ENCODE measurements at regions not wholly inside any gene's neighbourhood (a gene's known extent, or its start where the extent isn't known, plus 50 kb on each side); places are given as distances from the start of the nearest gene placed in this dataset.

- DNase-seq = no peak
Measured at GRCh38 chr10:4568086-4568485, 257.9 kb upstream of the AKR1E2 start.

DNA sequence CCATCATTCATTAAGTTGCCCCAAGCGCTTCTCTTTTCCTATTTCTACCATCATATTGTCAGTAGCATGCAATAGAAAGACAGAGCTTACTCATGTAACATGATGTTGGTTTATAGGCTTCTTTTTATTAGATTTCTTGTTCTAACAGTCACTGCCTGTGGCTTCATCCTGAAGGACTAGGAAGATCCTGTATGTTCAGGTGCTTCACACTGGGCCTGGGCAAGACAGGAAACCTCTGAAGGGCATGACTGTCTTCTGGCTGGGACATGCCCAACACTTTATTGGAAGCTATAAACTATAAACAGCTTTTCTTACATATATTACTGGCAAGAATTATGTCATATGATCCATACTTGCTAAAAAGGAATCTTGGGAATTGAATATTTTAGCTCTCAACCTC lies 258.4 kb upstream of the AKR1E2 start:
- no peak for DNase-seq

DNA sequence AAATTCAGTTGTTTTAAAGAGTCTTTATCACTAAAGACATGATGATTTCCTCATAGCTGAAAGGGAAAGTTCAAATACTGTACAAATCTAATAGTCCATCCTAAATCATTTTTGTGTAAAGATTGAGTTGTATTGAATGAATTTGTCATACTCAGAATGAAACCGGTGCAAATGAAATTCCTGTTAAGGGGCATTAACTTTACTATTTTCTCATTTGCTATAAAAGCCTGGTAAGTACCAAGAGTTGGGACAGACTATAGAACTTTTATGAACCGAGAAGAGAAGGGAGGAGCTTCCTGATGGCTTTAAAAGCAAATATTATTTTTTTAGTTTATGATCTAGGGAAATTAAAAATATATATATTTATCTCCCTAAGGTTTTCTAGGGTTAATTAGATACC lies 260.0 kb upstream of the AKR1E2 start:
- DNase-seq = no peak

GRCh38 chr10:4561296-4561695 lies 264.7 kb upstream of the AKR1E2 start:
- DNase-seq = no peak

DNA sequence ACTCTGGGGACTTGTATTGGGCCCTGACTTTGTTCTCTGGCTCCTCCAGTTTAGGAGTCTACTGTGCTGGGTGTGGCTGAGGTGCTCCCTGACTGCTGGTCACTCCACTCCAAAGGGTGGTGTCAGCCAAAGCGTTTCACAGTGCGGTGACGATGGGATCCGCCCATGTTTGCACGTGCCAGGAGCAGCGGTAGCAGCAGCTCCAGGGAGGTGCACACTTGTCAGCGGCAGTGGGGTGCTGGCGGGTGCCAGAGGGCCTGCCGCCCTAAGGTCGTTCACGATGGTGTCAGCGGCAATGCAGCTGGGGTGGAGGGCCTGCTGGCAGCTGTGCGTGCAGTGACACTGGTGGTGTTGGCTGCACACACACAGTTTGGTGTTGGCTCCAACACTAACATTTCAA lies 268.5 kb upstream of the AKR1E2 start:
- no peak for DNase-seq

GRCh38 chr10:4556527-4556926 lies 269.5 kb upstream of the AKR1E2 start:
- no peak for DNase-seq

- no peak for DNase-seq
Measured at GRCh38 chr10:4555920-4556319, 270.1 kb upstream of the AKR1E2 start.

GRCh38 chr10:4549139-4549653 lies 276.8 kb upstream of the AKR1E2 start:
- no peak for DNase-seq

GRCh38 chr10:4546931-4547330 lies 279.1 kb upstream of the AKR1E2 start:
- no peak for DNase-seq

GRCh38 chr10:4546500-4546899 lies 279.5 kb upstream of the AKR1E2 start:
- no peak for DNase-seq

DNA sequence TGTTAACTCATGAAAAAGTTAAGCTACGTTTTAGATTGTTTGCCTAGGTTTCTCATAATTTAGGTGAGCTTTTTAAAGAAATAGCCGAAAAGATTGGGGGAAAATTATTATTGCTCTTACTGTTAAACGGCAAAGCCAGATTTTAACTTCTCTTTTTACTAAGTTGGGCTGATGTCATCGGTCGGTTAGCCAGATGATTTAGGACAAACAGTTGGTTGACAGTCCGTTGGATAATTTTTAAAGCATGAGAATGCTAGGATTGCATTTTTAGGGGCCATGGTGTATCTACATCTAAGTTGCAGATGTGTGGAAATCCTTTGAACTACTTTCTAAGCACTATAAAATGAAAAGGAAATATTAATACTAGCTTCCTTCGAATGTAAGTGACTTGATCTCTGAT lies 280.9 kb upstream of the AKR1E2 start:
- DNase-seq = no peak

DNA sequence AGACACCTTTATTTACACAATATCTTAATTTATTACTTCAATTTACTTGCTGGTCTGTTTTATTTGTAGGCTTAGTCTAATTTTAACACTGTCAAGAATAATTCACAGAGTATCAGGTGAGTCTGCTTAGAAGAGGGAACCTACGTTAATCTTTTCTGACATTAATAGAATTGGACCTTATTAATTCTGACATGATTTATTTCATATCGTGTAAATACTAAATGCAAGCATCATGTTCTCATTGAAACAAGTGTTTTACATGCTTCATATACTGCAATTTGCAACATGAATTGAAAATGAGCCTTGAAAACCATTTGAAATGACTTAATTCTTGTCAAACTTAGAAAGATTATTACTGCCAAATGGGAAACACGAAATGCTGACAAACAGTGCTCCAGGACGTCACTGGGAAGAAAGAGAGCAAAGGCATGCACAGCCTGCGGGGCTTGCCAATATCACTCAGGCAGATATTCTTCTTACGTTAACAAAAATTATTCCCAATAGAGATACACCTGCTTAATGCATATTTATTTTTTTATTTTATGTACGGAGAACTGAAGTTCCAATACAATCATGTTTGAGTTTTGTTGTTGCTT lies 282.0 kb upstream of the AKR1E2 start:
- DNase-seq = no peak

- no peak for DNase-seq
Measured at GRCh38 chr10:4541292-4541691, 284.7 kb upstream of the AKR1E2 start.

DNA sequence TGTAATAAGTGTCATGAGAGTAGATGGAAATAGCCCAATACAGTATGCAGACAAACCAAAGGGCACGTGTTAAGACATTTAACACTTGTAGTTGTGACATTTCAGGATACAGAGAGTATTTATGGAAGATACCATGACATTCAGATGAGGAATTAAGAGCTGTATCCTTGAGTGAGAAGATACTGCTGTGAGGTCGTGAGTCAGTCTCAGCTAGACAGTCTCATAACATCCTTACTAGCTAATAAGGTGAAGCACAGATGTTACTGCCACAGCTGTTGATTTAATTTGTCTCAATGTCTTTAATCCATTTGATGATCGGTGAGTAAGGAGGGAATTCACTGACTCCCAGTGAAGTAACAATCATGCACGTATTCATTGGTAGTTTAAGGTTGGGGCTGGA lies 288.0 kb upstream of the AKR1E2 start:
- no peak for DNase-seq

GRCh38 chr10:4535521-4535920 lies 290.5 kb upstream of the AKR1E2 start:
- DNase-seq = no peak

DNA sequence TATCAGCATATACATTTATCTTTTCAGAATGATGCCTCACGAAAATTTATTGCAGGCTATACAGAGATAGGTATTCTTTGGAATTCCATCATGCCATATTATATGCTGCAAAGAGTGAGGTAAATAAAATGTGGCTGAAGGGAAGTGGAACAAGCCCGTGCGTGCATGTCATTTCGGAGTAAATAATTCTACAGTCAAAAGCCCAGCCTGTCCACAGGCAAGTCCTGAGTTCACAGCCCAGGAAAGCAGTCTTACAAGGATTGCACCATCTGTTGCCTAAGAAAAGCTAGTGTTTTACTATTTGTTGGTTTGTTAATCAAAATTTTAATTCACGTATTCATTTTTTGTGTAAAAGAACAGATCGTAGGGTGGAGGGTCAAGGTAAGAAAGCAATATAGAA lies 292.4 kb upstream of the AKR1E2 start:
- no peak for DNase-seq

GRCh38 chr10:4532976-4533375 lies 293.0 kb upstream of the AKR1E2 start:
- DNase-seq = no peak

DNA sequence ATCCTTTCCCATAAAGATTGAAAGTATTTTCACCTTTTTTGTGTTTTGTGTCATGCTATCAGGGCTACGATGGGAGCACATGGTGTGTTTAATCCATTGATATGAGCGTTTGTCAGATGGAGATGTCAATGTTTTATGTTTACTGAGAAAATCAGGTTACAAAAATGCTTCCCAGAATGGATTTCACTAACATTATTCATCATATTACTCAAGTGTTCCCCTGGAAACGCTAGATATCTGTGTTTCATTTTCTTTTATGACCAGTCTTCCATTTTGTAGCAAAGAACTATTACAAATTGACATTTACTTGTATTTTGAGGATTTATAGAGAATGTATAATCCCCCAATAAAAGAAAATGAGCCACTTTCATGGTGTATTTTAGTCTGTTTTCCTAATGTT lies 293.5 kb upstream of the AKR1E2 start:
- no peak for DNase-seq

DNA sequence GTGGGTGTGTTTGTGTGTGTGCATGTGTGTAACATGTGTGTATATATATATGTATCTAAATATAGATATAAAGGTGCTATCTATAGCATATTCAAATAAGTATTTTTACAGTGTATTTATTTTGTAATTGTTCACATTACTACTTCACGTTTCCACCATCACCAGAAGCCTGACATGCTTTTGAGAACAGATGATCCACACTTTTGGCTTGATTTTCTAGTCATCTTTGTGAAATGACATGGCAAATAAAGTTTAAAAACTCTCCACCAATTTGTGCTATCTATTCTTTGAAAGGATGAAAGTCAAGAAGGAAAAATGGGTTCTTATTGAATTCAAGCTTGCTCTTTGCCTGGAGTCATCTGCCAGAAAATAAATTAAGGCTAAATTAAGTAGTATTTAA lies 294.0 kb upstream of the AKR1E2 start:
- no peak for DNase-seq

DNA sequence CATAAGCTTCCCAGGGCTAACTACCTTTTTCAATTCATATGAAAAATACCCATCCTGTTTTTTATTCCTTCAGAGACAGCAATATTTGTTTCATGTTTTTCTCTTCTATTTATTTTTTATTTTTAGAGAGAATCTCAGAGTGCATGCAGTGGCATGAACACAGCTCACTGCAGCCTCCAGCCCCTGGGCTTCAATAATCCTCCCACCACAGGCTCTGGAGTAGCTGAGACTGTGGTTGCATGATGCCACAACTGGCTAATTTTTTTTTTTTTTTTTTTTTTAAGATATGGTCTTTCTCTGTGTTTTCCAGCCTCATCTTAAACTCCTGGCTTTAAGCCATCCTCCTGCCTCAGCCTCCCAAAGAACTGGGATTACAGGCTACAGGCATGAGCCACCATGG lies 296.7 kb upstream of the AKR1E2 start:
- no peak for DNase-seq

GRCh38 chr10:4527281-4527970 lies 298.6 kb upstream of the AKR1E2 start:
- no peak for DNase-seq

DNA sequence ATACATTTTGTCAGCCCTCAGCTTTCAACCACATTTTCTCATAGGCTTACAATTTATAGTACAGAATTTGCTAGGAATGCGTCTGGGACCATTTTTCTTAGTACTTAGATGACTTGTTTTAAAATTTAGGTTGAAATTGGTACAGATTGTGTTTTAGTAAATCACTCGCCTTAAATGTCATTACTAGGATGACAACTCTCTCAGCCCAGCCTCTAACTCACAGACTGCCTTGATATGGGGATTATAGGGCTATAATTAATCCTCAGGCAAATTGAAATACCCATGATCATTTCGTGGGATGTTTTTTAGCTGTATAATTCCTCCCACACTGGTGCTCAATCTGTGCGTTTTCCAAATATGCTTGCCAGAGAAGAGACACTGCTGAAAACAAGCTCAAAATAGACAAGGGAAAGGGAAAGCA lies 299.7 kb upstream of the AKR1E2 start:
- no peak for DNase-seq

DNA sequence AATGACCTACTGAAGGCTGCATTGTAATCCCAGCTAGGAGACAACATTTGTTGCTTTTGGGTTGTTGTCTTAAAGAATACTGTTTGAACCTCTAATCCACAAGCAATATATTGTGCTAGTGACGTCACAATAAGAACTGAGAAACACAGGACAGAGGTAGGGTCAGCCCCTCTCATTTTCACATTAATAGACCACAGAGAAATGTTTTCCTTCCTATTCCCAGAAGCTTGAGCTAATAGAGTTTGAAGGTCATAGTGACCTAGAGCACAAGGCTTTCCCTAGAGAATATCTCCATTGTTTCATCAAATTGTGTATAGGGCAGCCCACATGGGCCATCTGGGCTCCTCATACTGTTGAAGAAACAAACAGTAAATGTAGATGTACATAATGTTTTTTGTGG lies 300.9 kb upstream of the AKR1E2 start:
- no peak for DNase-seq

DNA sequence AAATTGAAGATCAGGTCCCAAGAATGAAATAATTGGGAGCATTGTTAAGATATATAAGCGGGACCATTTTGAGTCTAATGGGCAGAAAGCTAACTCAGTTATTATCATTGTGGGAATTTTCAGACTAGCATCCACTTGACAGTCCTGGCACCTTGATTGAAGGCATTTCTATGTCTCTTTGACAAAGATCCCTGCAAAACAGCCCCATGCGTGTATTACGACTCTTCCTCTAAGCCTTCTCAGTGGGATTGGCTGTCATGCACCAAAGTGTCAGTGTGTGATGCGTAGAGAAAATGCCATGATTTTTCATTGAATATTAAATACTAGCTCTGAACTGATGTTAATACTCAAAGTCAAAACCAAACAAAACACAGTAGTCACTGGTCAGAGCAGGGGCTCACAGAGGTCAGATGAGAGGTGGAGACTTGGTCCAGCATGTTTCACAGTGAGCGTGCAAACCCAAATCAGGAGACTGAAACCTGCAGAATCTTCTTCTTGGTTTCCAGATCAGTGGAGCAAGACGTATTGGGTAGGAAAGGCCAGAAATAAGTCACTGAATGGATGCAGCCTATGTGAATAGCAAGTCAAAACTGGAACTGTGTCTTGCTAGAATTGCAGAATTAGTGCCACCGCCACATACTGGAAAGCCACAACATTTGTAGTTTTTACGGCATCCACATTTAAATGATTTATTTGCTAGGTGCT lies 303.6 kb upstream of the AKR1E2 start:
- no peak for DNase-seq

All from activated naive CD4-positive, alpha-beta T cell (primary cell).